ENCODE measurements at regions not wholly inside any gene's neighbourhood (a gene's known extent, or its start where the extent isn't known, plus 50 kb on each side); places are given as distances from the start of the nearest gene placed in this dataset.

DNA sequence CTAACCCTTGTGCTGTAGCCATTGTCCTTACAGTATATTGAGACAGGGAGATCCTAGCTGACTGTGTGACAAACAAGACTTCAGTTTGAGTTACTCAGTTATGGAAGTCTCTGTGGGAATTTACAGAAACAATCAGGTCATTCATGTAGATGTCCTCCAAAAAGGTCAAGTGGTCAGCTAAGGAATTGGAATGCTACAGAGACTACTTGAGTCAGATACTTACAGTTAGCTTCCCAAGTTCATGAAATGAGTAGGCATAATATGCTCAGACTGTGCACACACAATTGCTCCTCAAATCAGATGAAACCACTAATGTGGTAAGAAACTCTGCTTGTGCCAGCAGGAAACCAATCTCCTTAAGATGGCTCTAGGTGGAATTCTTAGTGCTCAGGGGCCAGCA is 985.7 kb downstream of the NSUN3 start:
- Histone ChIP-seq H3K4me3 (ENCODE audit: insufficient read depth in 1 of 2, low read depth in 1 of 2, low read length in 2 of 2) (no peak overlapping the region), H3K9ac (ENCODE audit: low read length) (no peak overlapping the region), H4K91ac (ENCODE audit: low read length) (no peak overlapping the region), H4K8ac (ENCODE audit: low read length) (no peak overlapping the region), H2BK5ac (ENCODE audit: low read depth, low read length, poor library complexity, severe bottlenecking) (no peak overlapping the region), H2BK12ac (ENCODE audit: low read length in 2 of 2) (no peak overlapping the region), H3K36me3 (ENCODE audit: control insufficient read depth in 1 of 2, insufficient read depth in 2 of 2, low read depth in 1 of 2, low read length in 2 of 2) (no peaks in the 10 kb centered on the region), H3K27me3 (ENCODE audit: control insufficient read depth in 1 of 2, insufficient read depth in 1 of 2, low read length in 2 of 2) (no peaks in the 10 kb centered on the region), H3K14ac (ENCODE audit: low read length in 2 of 2) (no peak overlapping the region), H3K4me1 (ENCODE audit: control insufficient read depth, insufficient read depth, low read depth, low read length) (no peaks in the 10 kb centered on the region), H3K79me1 (replicated peaks; ENCODE audit: low read length, poor library complexity, severe bottlenecking) (no peaks in the 10 kb centered on the region), H3K4me2 (ENCODE audit: low read length, poor library complexity, severe bottlenecking) (no peak overlapping the region), H3K27ac (ENCODE audit: low read length, poor library complexity, severe bottlenecking) (no peak overlapping the region), H3K4ac (ENCODE audit: low read depth in 1 of 2, low read length in 2 of 2) (no peak overlapping the region), H3K18ac (ENCODE audit: low read depth in 1 of 2, low read length in 2 of 2) (no peak overlapping the region), H2BK120ac (ENCODE audit: low read depth, low read length) (no peak overlapping the region), H2BK15ac (ENCODE audit: low read depth, poor library complexity, severe bottlenecking) (no peak overlapping the region), H3K9me3 (ENCODE audit: control insufficient read depth, low read length) (no peaks in the 10 kb centered on the region), H3K23ac (ENCODE audit: low read length in 2 of 2) (no peak overlapping the region), H2AFZ (ENCODE audit: low read depth, low read length) (no peak overlapping the region), H2AK5ac (ENCODE audit: low read length, severe bottlenecking) (no peak overlapping the region)
- peak; percentile 1 for DNase-seq

DNA sequence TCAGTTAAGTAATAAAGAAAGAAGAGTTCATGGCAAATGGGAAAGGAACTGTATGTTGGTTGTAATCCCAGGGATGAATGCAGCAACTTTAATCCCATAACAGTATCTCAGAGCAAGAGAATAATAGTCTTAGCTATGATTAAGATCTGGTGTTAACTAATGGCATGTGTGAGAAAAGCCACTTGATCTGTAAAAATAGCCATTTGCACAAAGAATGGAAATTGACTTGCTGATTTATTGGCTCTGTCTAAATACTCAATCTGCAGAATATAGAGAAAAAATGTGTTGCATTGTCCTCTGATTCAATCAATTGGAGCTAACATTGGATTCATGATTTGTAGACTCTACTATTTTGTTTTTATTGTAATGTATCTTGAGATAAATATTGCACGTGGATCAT is 987.0 kb downstream of the NSUN3 start:
- H3K9me3 ChIP-seq (ENCODE audit: control insufficient read depth, low read length): no peaks in the 10 kb centered on the region
- WGBS: 75% methylated on average over 1 of the region's 1 CpG

DNA sequence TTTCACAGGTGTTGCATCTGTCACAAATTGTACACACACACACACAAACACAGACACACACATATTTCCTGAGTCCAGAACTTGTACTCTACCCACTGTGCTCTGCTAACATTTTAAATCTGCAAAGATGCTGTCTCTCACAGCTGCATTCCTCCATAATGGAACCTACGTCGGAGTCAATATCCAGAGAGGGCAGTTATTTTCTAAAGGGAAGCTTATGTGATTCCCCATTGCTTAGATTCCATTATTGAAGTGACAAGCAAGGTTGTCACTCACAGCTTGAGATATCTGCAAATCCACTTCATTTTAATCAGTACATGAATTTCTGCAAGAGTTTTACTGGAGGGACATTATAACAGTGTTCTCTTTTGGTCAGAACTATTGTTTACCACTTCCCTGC is 992.4 kb downstream of the NSUN3 start:
- no peak for DNase-seq
- Histone ChIP-seq H4K8ac (ENCODE audit: low read length) (no peak overlapping the region), H3K9me3 (ENCODE audit: control insufficient read depth, low read length) (no peaks in the 10 kb centered on the region), H2BK120ac (ENCODE audit: low read depth, low read length) (no peak overlapping the region), H4K91ac (ENCODE audit: low read length) (no peak overlapping the region), H3K4me1 (ENCODE audit: control insufficient read depth, insufficient read depth, low read depth, low read length) (no peaks in the 10 kb centered on the region), H3K4me2 (ENCODE audit: low read length, poor library complexity, severe bottlenecking) (no peak overlapping the region), H2BK12ac (ENCODE audit: low read length in 2 of 2) (no peak overlapping the region), H3K27ac (ENCODE audit: low read length, poor library complexity, severe bottlenecking) (no peak overlapping the region), H2BK15ac (ENCODE audit: low read depth, poor library complexity, severe bottlenecking) (no peak overlapping the region), H3K79me1 (replicated peaks; ENCODE audit: low read length, poor library complexity, severe bottlenecking) (no peaks in the 10 kb centered on the region), H3K9ac (ENCODE audit: low read length) (no peak overlapping the region), H3K18ac (ENCODE audit: low read depth in 1 of 2, low read length in 2 of 2) (no peak overlapping the region), H3K27me3 (ENCODE audit: control insufficient read depth in 1 of 2, insufficient read depth in 1 of 2, low read length in 2 of 2) (no peaks in the 10 kb centered on the region), H2AK5ac (ENCODE audit: low read length, severe bottlenecking) (no peak overlapping the region), H3K4me3 (ENCODE audit: insufficient read depth in 1 of 2, low read depth in 1 of 2, low read length in 2 of 2) (no peak overlapping the region), H2BK5ac (ENCODE audit: low read depth, low read length, poor library complexity, severe bottlenecking) (no peak overlapping the region), H3K4ac (ENCODE audit: low read depth in 1 of 2, low read length in 2 of 2) (no peak overlapping the region), H3K14ac (ENCODE audit: low read length in 2 of 2) (no peak overlapping the region), H3K36me3 (ENCODE audit: control insufficient read depth in 1 of 2, insufficient read depth in 2 of 2, low read depth in 1 of 2, low read length in 2 of 2) (no peaks in the 10 kb centered on the region), H3K23ac (ENCODE audit: low read length in 2 of 2) (no peak overlapping the region), H2AFZ (ENCODE audit: low read depth, low read length) (no peak overlapping the region)
- 100% methylated on average over 2 of the region's 2 CpGs for WGBS

More for the DNA sequence above, 987.0 kb downstream of the NSUN3 start:
- H3K14ac ChIP-seq (ENCODE audit: low read length in 2 of 2): no peak overlapping the region
- H3K27ac ChIP-seq (ENCODE audit: low read length, poor library complexity, severe bottlenecking): no peak overlapping the region
- H2BK12ac ChIP-seq (ENCODE audit: low read length in 2 of 2): no peak overlapping the region
- no peak overlapping the region for H4K91ac ChIP-seq (ENCODE audit: low read length)
- no peak overlapping the region for H2BK15ac ChIP-seq (ENCODE audit: low read depth, poor library complexity, severe bottlenecking)
- no peak overlapping the region for H4K8ac ChIP-seq (ENCODE audit: low read length)
- no peak overlapping the region for H3K4me2 ChIP-seq (ENCODE audit: low read length, poor library complexity, severe bottlenecking)
- H3K18ac ChIP-seq (ENCODE audit: low read depth in 1 of 2, low read length in 2 of 2): no peak overlapping the region
- no peak overlapping the region for H2BK120ac ChIP-seq (ENCODE audit: low read depth, low read length)
- H2AFZ ChIP-seq (ENCODE audit: low read depth, low read length): no peak overlapping the region
- no peaks in the 10 kb centered on the region for H3K36me3 ChIP-seq (ENCODE audit: control insufficient read depth in 1 of 2, insufficient read depth in 2 of 2, low read depth in 1 of 2, low read length in 2 of 2)
- H3K4me1 ChIP-seq (ENCODE audit: control insufficient read depth, insufficient read depth, low read depth, low read length): no peaks in the 10 kb centered on the region
- no peaks in the 10 kb centered on the region for H3K27me3 ChIP-seq (ENCODE audit: control insufficient read depth in 1 of 2, insufficient read depth in 1 of 2, low read length in 2 of 2)
- DNase-seq: no peak
- no peak overlapping the region for H3K4me3 ChIP-seq (ENCODE audit: insufficient read depth in 1 of 2, low read depth in 1 of 2, low read length in 2 of 2)
- no peak overlapping the region for H3K9ac ChIP-seq (ENCODE audit: low read length)
- H2BK5ac ChIP-seq (ENCODE audit: low read depth, low read length, poor library complexity, severe bottlenecking): no peak overlapping the region
- no peak overlapping the region for H2AK5ac ChIP-seq (ENCODE audit: low read length, severe bottlenecking)
- no peak overlapping the region for H3K4ac ChIP-seq (ENCODE audit: low read depth in 1 of 2, low read length in 2 of 2)
- H3K79me1 ChIP-seq (replicated peaks; ENCODE audit: low read length, poor library complexity, severe bottlenecking): no peaks in the 10 kb centered on the region
- no peak overlapping the region for H3K23ac ChIP-seq (ENCODE audit: low read length in 2 of 2)

DNA sequence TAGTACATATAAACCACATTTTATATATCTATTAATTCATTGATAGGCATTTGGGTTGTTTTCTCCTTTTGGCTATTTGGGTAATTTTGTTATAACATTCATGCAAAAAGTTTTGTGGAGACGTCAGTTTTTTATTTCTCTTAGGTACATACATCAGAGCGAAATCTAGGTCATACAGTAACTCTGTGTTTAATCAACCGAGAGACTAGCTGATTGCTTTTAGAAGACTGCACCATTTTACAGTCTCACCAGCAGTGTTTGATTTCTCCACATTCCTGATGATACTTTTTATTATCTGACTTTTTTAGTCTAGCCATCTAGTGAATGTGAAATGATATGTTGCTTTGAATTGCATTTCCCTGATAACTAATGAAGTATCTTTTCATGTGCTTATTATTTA is 1019.3 kb downstream of the NSUN3 start:
- Histone ChIP-seq H2AFZ (ENCODE audit: low read depth, low read length) (no peak overlapping the region), H3K14ac (ENCODE audit: low read length in 2 of 2) (no peak overlapping the region), H2BK120ac (ENCODE audit: low read depth, low read length) (no peak overlapping the region), H3K79me1 (replicated peaks; ENCODE audit: low read length, poor library complexity, severe bottlenecking) (no peaks in the 10 kb centered on the region), H2AK5ac (ENCODE audit: low read length, severe bottlenecking) (no peak overlapping the region), H4K8ac (ENCODE audit: low read length) (no peak overlapping the region), H3K18ac (ENCODE audit: low read depth in 1 of 2, low read length in 2 of 2) (no peak overlapping the region), H4K91ac (ENCODE audit: low read length) (no peak overlapping the region), H3K4me3 (ENCODE audit: insufficient read depth in 1 of 2, low read depth in 1 of 2, low read length in 2 of 2) (no peak overlapping the region), H2BK12ac (ENCODE audit: low read length in 2 of 2) (no peak overlapping the region), H3K9me3 (ENCODE audit: control insufficient read depth, low read length) (no peaks in the 10 kb centered on the region), H3K9ac (ENCODE audit: low read length) (no peak overlapping the region), H3K27me3 (ENCODE audit: control insufficient read depth in 1 of 2, insufficient read depth in 1 of 2, low read length in 2 of 2) (no peaks in the 10 kb centered on the region), H3K36me3 (ENCODE audit: control insufficient read depth in 1 of 2, insufficient read depth in 2 of 2, low read depth in 1 of 2, low read length in 2 of 2) (no peaks in the 10 kb centered on the region), H3K4me1 (ENCODE audit: control insufficient read depth, insufficient read depth, low read depth, low read length) (no peaks in the 10 kb centered on the region), H2BK5ac (ENCODE audit: low read depth, low read length, poor library complexity, severe bottlenecking) (no peak overlapping the region), H3K27ac (ENCODE audit: low read length, poor library complexity, severe bottlenecking) (no peak overlapping the region), H3K23ac (ENCODE audit: low read length in 2 of 2) (no peak overlapping the region), H2BK15ac (ENCODE audit: low read depth, poor library complexity, severe bottlenecking) (no peak overlapping the region), H3K4me2 (ENCODE audit: low read length, poor library complexity, severe bottlenecking) (no peak overlapping the region), H3K4ac (ENCODE audit: low read depth in 1 of 2, low read length in 2 of 2) (no peak overlapping the region)
- 91% methylated on average over 3 of the region's 3 CpGs for WGBS
- no peak for DNase-seq
